Stomach (tissue), 8 donors: ENCODE measurements at regions not wholly inside any gene's neighbourhood (a gene's known extent, or its start where the extent isn't known, plus 50 kb on each side); places are given as distances from the start of the nearest gene placed in this dataset.

Experiments used
- DNase-seq, 2 donors: peaks; one replicate each; pipeline versions ENCODE4 v3.0.0 to v3.0.0-alpha.2; 2013 to 2019
- H3K27ac ChIP-seq, 5 donors: fragments of 200-600 bp in 4 of 5; sonication (generic) in 4 of 5; one replicate each; pipeline ENCODE4 v1.5.1; 2013 to 2019; ENCODE audit warnings: mild to moderate bottlenecking in 1 of 5, moderate library complexity in 1 of 5
- H3K27me3 ChIP-seq, 3 donors: fragments of 200-600 bp; sonication (generic); one replicate each; pipeline ENCODE4 v1.5.1; 2017 to 2019; ENCODE audit warnings: mixed run types in 1 of 3
- H3K36me3 ChIP-seq, 4 donors: fragments of 200-600 bp; sonication (generic); 1 replicate in 3 of 4; 2 replicates in 1 of 4; pipeline ENCODE4 v1.5.1; 2016 to 2019
- H3K4me1 ChIP-seq, 4 donors: fragments of 200-600 bp; sonication (generic); one replicate each; pipeline ENCODE4 v1.5.1; 2016 to 2019
- H3K4me3 ChIP-seq, 4 donors: fragments of 200-600 bp; sonication (generic) in 3 of 4; one replicate each; pipeline ENCODE4 v1.5.1; 2016 to 2019; ENCODE audit warnings: mild to moderate bottlenecking in 1 of 4
- H3K9me3 ChIP-seq, 4 donors: fragments of 200-600 bp; sonication (generic); one replicate each; pipeline ENCODE4 v1.5.1; 2016 to 2019
- EP300 ChIP-seq: sonication (generic); formaldehyde crosslinking; IDR thresholded peaks from one replicate; pipeline ENCODE4 v1.6.1; 2017; ENCODE audit warnings: antibody characterized with exemption
- POLR2A ChIP-seq, 4 donors: fragments of 450-650 bp; IDR thresholded peaks; one replicate each; pipeline ENCODE4 v1.6.1; 2016; ENCODE audit warnings: antibody characterized with exemption in 4 of 4, control low read depth in 2 of 4, mild to moderate bottlenecking in 1 of 4, moderate library complexity in 1 of 4
- POLR2AphosphoS5 ChIP-seq, 3 donors: sonication (generic); formaldehyde crosslinking; IDR thresholded peaks; one replicate each; pipeline ENCODE4 v1.6.1; 2016; ENCODE audit warnings: antibody characterized with exemption in 3 of 3
- WGBS, 5 donors: extraction: QIAGEN DNeasy Blood & Tissue Kit in 3 of 5; methylation state at CpG; one replicate each; pipeline versions ENCODE4 v1.1.5 to v1.1.7; 2013 to 2018; 5-methylcytosine and 5-hydroxymethylcytosine counted together
- intact Hi-C: fragments of 100-400 bp; cut with DNase I; formaldehyde crosslinking; loops from one replicate; pipeline ENCODE4 v1.15.1; 2023; ENCODE audit warnings: low total_unique reads
- TF ChIP-seq, protein P1 (sequence below), 7 experiments: fragments of 450-650 bp in 4 of 7; fragments of 200-600 bp in 3 of 7; sonication (generic) in 3 of 7; IDR thresholded peaks; one replicate each; pipeline ENCODE4 v1.5.1; 2016 to 2019; ENCODE audit warnings: antibody characterized with exemption in 7 of 7, control low read depth in 2 of 7, mild to moderate bottlenecking in 1 of 7
- donor health status: healthy with polysubstance abuse.
- donor health status: Bipolar disorder and iron deficiency.
- donor health status: healthy.

DNA sequence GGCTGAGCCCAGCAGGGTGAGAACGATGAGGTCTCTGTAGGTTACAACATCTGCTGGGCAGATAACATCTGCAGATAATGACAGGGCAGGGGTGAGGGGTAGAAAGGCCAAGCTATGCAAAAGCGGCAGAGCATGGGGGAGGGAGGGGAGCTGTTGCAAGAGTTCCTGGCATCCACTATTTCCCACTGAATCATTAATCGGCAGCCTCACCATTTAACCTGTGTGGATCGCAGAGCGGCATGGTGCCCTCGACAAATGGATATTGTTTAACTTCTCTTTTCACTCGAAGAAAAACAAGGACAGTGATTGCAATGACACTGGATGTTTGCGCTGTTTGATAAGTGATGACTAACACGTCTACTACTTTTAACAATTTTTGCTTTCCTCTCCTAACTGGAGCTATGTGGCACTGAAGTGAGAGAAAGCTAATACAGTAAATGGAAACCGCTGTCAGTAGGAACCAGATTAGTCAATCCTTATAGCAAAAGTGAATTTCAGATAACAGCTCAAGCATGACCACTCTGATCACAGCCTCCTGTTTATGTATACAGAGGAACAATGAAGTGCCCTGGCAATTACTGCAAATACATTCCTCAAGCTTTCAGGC lies 381.5 kb downstream of the TFAP2A start:
- H3K9me3 ChIP-seq = no peaks in the 10 kb centered on the region
- H3K4me3 ChIP-seq = no peak overlapping the region
- no peaks in the 10 kb centered on the region for H3K36me3 ChIP-seq
- TF ChIP-seq POLR2A (IDR thresholded peaks at IDR 0.05) = no peak
- TF ChIP-seq, protein P1, sequence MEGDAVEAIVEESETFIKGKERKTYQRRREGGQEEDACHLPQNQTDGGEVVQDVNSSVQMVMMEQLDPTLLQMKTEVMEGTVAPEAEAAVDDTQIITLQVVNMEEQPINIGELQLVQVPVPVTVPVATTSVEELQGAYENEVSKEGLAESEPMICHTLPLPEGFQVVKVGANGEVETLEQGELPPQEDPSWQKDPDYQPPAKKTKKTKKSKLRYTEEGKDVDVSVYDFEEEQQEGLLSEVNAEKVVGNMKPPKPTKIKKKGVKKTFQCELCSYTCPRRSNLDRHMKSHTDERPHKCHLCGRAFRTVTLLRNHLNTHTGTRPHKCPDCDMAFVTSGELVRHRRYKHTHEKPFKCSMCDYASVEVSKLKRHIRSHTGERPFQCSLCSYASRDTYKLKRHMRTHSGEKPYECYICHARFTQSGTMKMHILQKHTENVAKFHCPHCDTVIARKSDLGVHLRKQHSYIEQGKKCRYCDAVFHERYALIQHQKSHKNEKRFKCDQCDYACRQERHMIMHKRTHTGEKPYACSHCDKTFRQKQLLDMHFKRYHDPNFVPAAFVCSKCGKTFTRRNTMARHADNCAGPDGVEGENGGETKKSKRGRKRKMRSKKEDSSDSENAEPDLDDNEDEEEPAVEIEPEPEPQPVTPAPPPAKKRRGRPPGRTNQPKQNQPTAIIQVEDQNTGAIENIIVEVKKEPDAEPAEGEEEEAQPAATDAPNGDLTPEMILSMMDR (IDR thresholded peaks at IDR 0.05) = no peak
- TF ChIP-seq EP300 = no peak
- TF ChIP-seq POLR2AphosphoS5 (IDR thresholded peaks at IDR 0.05) = no peak
- H3K4me1 ChIP-seq = peaks cover 0 to 9% (median 4%) of the 10 kb centered on the region in 4 donors
- H3K27ac ChIP-seq = no peak overlapping the region
- DNase-seq = peak in 1 of 2 donors; percentile 10
- WGBS, 5 donors = 23 to 36% (median 32%) methylated on average over 10 of the region's 10 CpGs
- intact Hi-C loops = loop anchor here (10.0 kb wide), 1 partner anchor 391 kb away; no protein-coding TSS in a partner anchor
- H3K27me3 ChIP-seq = no peaks in the 10 kb centered on the region

DNA sequence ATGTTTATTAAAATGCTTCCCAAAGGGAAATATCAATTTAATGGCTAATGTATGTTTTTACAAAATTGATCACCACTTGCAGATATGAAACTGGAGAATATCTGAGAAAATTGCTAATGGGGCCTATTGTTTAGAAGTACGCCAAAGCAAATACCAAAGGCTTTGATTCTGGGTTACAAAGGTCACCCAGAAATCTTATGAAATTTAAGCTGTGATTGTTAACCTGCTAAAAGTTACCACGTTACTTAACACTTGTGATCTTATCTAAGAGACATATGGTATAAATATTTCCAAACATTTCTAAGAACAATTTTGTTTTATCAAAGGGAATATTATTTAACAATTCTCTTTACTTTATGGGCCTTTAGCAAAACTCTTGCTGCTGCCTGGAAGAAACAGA lies 383.3 kb downstream of the TFAP2A start:
- no peaks in the 10 kb centered on the region for H3K36me3 ChIP-seq
- no peaks in the 10 kb centered on the region for H3K27me3 ChIP-seq
- H3K4me3 ChIP-seq = no peak overlapping the region
- H3K9me3 ChIP-seq = no peaks in the 10 kb centered on the region
- intact Hi-C loops = loop anchor here (10.0 kb wide), 1 partner anchor 393 kb away; no protein-coding TSS in a partner anchor
- WGBS, 5 donors = 34 to 58% (median 49%) methylated on average over 2 of the region's 2 CpGs
- peaks cover 0 to 9% (median 4%) of the 10 kb centered on the region in 4 donors for H3K4me1 ChIP-seq
- TF ChIP-seq POLR2A (IDR thresholded peaks at IDR 0.05) = no peak
- TF ChIP-seq, protein P1 (IDR thresholded peaks at IDR 0.05) = no peak
- TF ChIP-seq POLR2AphosphoS5 (IDR thresholded peaks at IDR 0.05) = no peak
- no peak for TF ChIP-seq EP300
- no peak overlapping the region for H3K27ac ChIP-seq
- no peak for DNase-seq

DNA sequence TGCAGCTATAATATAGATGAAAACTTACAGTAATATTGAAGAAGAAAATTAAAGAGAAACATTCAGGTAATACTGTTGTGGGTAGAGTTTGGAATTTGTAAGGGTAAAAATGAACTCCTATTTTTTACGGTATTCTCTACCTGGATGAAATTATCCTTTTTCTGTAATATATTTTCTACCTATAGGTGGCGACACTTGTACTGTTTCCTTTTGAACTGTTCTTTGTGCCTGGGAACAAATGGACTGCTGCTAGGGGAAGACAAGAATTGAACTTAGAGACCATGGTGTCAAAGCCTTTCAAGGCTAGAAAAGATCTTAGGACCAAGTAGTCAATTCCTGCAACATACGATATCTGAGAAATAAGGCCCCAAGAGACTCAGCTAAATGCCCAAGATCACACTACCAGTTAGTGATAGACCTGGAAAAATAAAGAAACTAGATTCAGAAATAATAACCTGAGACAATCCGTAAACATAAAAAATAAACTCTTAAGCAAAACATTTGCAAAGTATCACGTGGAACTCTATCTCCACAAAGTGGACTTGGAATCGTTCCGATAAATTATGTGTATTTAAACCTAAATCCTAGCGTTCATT lies 383.8 kb downstream of the TFAP2A start:
- peak in 1 of 2 donors; percentile 5 for DNase-seq

DNA sequence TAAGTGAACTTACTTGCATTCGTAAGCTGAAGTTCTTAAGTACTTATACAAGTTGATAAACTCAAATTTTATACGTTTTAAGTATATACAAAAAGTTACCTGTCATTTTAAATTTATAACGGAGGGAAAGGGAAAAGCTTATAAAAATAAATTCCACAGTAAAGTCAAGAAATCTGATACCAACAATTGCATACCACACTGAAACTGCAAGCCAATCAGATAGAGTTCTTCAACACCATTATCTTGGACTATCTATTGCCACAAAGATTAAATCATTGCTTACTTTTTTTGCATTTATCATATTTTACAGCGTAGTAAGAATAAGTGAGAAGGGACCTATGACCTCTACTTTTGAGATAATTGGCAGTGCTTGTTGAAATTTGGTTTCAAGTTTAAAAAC lies 386.7 kb downstream of the TFAP2A start:
- H3K4me1 ChIP-seq = peaks cover 0 to 5% (median 3%) of the 10 kb centered on the region in 4 donors
- no peak overlapping the region for H3K27ac ChIP-seq
- no peaks in the 10 kb centered on the region for H3K36me3 ChIP-seq
- WGBS, 5 donors = 34 to 54% (median 52%) methylated on average over 4 of the region's 4 CpGs
- no peaks in the 10 kb centered on the region for H3K27me3 ChIP-seq
- intact Hi-C loops = no loop called here
- no peak overlapping the region for H3K4me3 ChIP-seq
- DNase-seq = no peak
- no peak for TF ChIP-seq POLR2AphosphoS5 (IDR thresholded peaks at IDR 0.05)
- TF ChIP-seq POLR2A (IDR thresholded peaks at IDR 0.05) = no peak
- no peak for TF ChIP-seq EP300
- TF ChIP-seq, protein P1 (IDR thresholded peaks at IDR 0.05) = no peak
- H3K9me3 ChIP-seq = no peaks in the 10 kb centered on the region

More for the DNA sequence above, 383.8 kb downstream of the TFAP2A start:
- H3K36me3 ChIP-seq = no peaks in the 10 kb centered on the region
- peaks cover 0 to 9% (median 4%) of the 10 kb centered on the region in 4 donors for H3K4me1 ChIP-seq
- TF ChIP-seq EP300 (no peak), POLR2A (IDR thresholded peaks at IDR 0.05) (no peak), POLR2AphosphoS5 (IDR thresholded peaks at IDR 0.05) (no peak)
- TF ChIP-seq, protein P1 (IDR thresholded peaks at IDR 0.05) = peak in 4 of 7 experiments; percentile 15 to 56 (median 38)
- no peaks in the 10 kb centered on the region for H3K27me3 ChIP-seq
- no peak overlapping the region for H3K4me3 ChIP-seq
- no peaks in the 10 kb centered on the region for H3K9me3 ChIP-seq
- WGBS, 5 donors = 64 to 72% (median 67%) methylated on average over 8 of the region's 8 CpGs
- intact Hi-C loops = loop anchor here (10.0 kb wide), 1 partner anchor 394 kb away; no protein-coding TSS in a partner anchor
- no peak overlapping the region for H3K27ac ChIP-seq
